CD4-positive, alpha-beta T cell (primary cell): ENCODE measurements at regions not wholly inside any gene's neighbourhood (a gene's known extent, or its start where the extent isn't known, plus 50 kb on each side); places are given as distances from the start of the nearest gene placed in this dataset.

ENCODE experiments used
- ATAC-seq: fragments of 200-7000 bp; cut with Tn5 transposase; one replicate; pipeline ENCODE4 v1.10.0; 2022; ENCODE audit warnings: mild to moderate bottlenecking; ENCODE audit not compliant: poor library complexity
- CTCF ChIA-PET: fragments of 350-600 bp; sonication (Branson Sonifier 250); formaldehyde crosslinking; loops from one replicate; lab custom pipeline; 2021; ENCODE audit warnings: antibody characterized with exemption, inconsistent platforms; lab: Charles Lee
- POLR2A ChIA-PET: fragments of 350-600 bp; sonication (Branson Sonifier 250); formaldehyde crosslinking; loops from one replicate; lab custom pipeline; 2021; ENCODE audit warnings: antibody characterized with exemption, inconsistent platforms; lab: Charles Lee
- DNase-seq, 14 experiments: peaks; one replicate each; pipeline ENCODE4 v3.0.0-alpha.2; 2013 to 2020; ENCODE audit warnings: mixed read lengths in 2 of 14
- H3K27ac ChIP-seq, 2 donors: one replicate each; pipeline versions ENCODE4 v1.5.1 to v1.7.0; 2013; ENCODE audit warnings: low read length in 2 of 2, low read depth in 1 of 2, mild to moderate bottlenecking in 1 of 2
- H3K27me3 ChIP-seq, 2 experiments: 1 replicate in 1 of 2; 2 replicates in 1 of 2; pipeline versions ENCODE4 v1.6.1 to v1.7.0; 2013; ENCODE audit warnings: low read length in 2 of 2, control low read depth in 1 of 2, mild to moderate bottlenecking in 1 of 2, moderate library complexity in 1 of 2; ENCODE audit not compliant: insufficient read depth in 2 of 2, control insufficient read depth in 1 of 2
- H3K36me3 ChIP-seq: one replicate; pipeline ENCODE4 v1.6.1; 2013; ENCODE audit warnings: low read length, control low read depth; ENCODE audit not compliant: insufficient read depth
- H3K4me1 ChIP-seq: one replicate; pipeline ENCODE4 v1.6.1; 2013; ENCODE audit warnings: low read length, control low read depth; ENCODE audit not compliant: insufficient read depth
- H3K4me3 ChIP-seq: one replicate; pipeline ENCODE4 v1.5.1; 2013; ENCODE audit warnings: mild to moderate bottlenecking, low read length, moderate library complexity
- H3K9me3 ChIP-seq, 2 experiments: 1 replicate in 1 of 2; 2 replicates in 1 of 2; pipeline versions ENCODE4 v1.6.1 to v1.7.0; 2013; ENCODE audit warnings: low read length in 2 of 2, mild to moderate bottlenecking in 2 of 2, control low read depth in 1 of 2, moderate library complexity in 1 of 2; ENCODE audit not compliant: control insufficient read depth in 1 of 2, insufficient read depth in 1 of 2
- H3K27ac Mint-ChIP-seq: one replicate; pipeline ENCODE4 v1.8.0; 2020; ENCODE audit warnings: mixed read lengths
- H3K27me3 Mint-ChIP-seq: one replicate; pipeline ENCODE4 v1.8.0; 2021; ENCODE audit warnings: mixed read lengths
- H3K36me3 Mint-ChIP-seq: one replicate; pipeline ENCODE4 v1.8.0; 2021; ENCODE audit warnings: low read depth, mixed read lengths
- H3K4me1 Mint-ChIP-seq: one replicate; pipeline ENCODE4 v1.8.0; 2021; ENCODE audit warnings: low read depth, mixed read lengths
- H3K4me3 Mint-ChIP-seq: one replicate; pipeline ENCODE4 v1.8.0; 2020; ENCODE audit warnings: mild to moderate bottlenecking, mixed read lengths
- H3K9me3 Mint-ChIP-seq: one replicate; pipeline ENCODE4 v1.8.0; 2020; ENCODE audit warnings: mixed read lengths
- CTCF ChIP-seq: fragments of 200-600 bp; IDR thresholded peaks from one replicate; pipeline ENCODE4 v1.8.0; 2022; ENCODE audit warnings: antibody characterized with exemption, mild to moderate bottlenecking
- intact Hi-C, 2 experiments: fragments of 100-400 bp; cut with DNase I in 1 of 2; cut with micrococcal nuclease in 1 of 2; formaldehyde crosslinking; loops; one replicate each; pipeline versions ENCODE4 v1.15.1 to v1.9.0; 2023 to 2025; cut with DNase I, micrococcal nuclease

- H3K4me3 Mint-ChIP-seq, result no peak overlapping the region
- ChIA-PET POLR2A (no interaction called here), CTCF (no interaction called here)
- H3K4me1 ChIP-seq, result no peaks in the 10 kb centered on the region
- no peaks in the 10 kb centered on the region for H3K4me1 Mint-ChIP-seq
- no peaks in the 10 kb centered on the region for H3K27me3 Mint-ChIP-seq
- TF ChIP-seq CTCF, result no peak
- no peaks in the 10 kb centered on the region for H3K9me3 ChIP-seq
- H3K36me3 Mint-ChIP-seq, result no peaks in the 10 kb centered on the region
- no peak overlapping the region for H3K27ac ChIP-seq
- DNase-seq (no peak), ATAC-seq (no peak)
- intact Hi-C loops, result no loop called here
- no peaks in the 10 kb centered on the region for H3K27me3 ChIP-seq
- H3K9me3 Mint-ChIP-seq, result peaks cover 3% of the 10 kb centered on the region
- H3K36me3 ChIP-seq, result no peaks in the 10 kb centered on the region
- no peak overlapping the region for H3K27ac Mint-ChIP-seq
- no peak overlapping the region for H3K4me3 ChIP-seq
Measured at GRCh38 chr2:66109419-66109818, 325.5 kb upstream of the MEIS1 start.

GRCh38 chr2:66105066-66105753, 329.7 kb upstream of the MEIS1 start:
- no peak for DNase-seq
- CTCF ChIA-PET, result no interaction called here
- POLR2A ChIA-PET, result no interaction called here
- H3K4me3 Mint-ChIP-seq, result no peak overlapping the region
- no peaks in the 10 kb centered on the region for H3K36me3 ChIP-seq
- no peaks in the 10 kb centered on the region for H3K4me1 Mint-ChIP-seq
- no peak overlapping the region for H3K4me3 ChIP-seq
- no peaks in the 10 kb centered on the region for H3K36me3 Mint-ChIP-seq
- intact Hi-C loops, result no loop called here
- H3K27ac Mint-ChIP-seq, result no peak overlapping the region
- peaks cover 1% of the 10 kb centered on the region for H3K9me3 Mint-ChIP-seq
- H3K27me3 Mint-ChIP-seq, result no peaks in the 10 kb centered on the region
- ATAC-seq, result no peak
- no peak for TF ChIP-seq CTCF
- H3K4me1 ChIP-seq, result no peaks in the 10 kb centered on the region
- no peaks in the 10 kb centered on the region for H3K9me3 ChIP-seq
- H3K27me3 ChIP-seq, result no peaks in the 10 kb centered on the region
- no peak overlapping the region for H3K27ac ChIP-seq

- Histone ChIP-seq H3K27ac (no peak overlapping the region), H3K4me1 (no peaks in the 10 kb centered on the region), H3K9me3 (peaks cover 0 to under 1% of the 10 kb centered on the region in 2 experiments), H3K27me3 (no peaks in the 10 kb centered on the region), H3K4me3 (no peak overlapping the region), H3K36me3 (no peaks in the 10 kb centered on the region)
- no peak for TF ChIP-seq CTCF
- Mint-ChIP-seq H3K4me3 (no peak overlapping the region), H3K36me3 (no peaks in the 10 kb centered on the region), H3K4me1 (no peaks in the 10 kb centered on the region), H3K9me3 (peaks cover 1% of the 10 kb centered on the region), H3K27me3 (no peaks in the 10 kb centered on the region), H3K27ac (no peak overlapping the region)
- DNase-seq, result no peak
- POLR2A ChIA-PET, result no interaction called here
- ATAC-seq, result no peak
- CTCF ChIA-PET, result no interaction called here
- intact Hi-C loops, result no loop called here
Measured at GRCh38 chr2:66103581-66103980, 331.3 kb upstream of the MEIS1 start.
